Right renal pelvis (tissue), 4 donors: ENCODE measurements at regions not wholly inside any gene's neighbourhood (a gene's known extent, or its start where the extent isn't known, plus 50 kb on each side); places are given as distances from the start of the nearest gene placed in this dataset.

ENCODE experiments used
- DNase-seq, 4 donors: peaks; one replicate each; pipeline ENCODE4 v3.0.0-alpha.2; 2013; ENCODE audit warnings: low read depth in 4 of 4, low spot score in 3 of 4, missing footprints in 1 of 4

DNA sequence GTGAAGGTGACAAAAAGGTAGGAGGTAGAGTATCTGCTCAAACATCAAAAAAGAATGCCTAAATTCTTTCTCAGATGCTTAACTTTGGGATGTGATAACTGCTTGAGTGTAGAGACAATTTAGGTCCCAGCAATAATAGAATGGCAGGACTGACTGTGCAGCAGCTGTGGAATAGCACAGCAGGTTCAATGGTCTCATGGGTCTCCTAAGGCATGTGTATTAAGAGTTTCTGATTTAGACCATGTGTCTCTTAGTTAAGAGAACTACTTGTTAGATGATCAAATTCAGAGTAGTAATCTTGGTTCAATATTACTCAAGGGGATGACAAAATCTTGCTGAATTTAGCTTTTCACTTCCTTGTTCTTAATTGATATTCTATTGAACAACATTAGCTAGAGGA is 72.0 kb downstream of the ALX1 start:
- DNase-seq = no peak

- no peak for DNase-seq
These were observed 76.8 kb downstream of the ALX1 start for GRCh38 chr12:85356596-85357385.

DNA sequence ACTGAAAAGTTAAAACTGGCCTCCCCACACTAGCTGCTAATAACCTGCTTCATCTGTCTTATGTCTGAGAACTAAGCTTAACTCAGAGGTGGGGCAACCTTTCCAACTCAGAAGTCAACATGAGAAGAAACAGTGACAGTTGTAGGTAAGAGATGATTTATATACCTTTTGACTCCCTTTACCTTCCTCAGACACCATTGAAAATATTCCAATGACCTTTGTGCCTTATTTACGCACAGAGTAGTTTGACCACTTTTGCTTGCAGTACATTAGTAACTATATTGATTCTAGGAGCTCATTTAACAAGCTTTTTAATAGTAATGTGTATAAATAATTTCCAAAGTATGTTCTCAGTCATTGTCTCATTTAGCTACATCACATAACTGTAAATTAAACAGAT is 77.6 kb downstream of the ALX1 start:
- DNase-seq = no peak

GRCh38 chr12:85358715-85359114 is 78.7 kb downstream of the ALX1 start:
- DNase-seq = no peak

DNA sequence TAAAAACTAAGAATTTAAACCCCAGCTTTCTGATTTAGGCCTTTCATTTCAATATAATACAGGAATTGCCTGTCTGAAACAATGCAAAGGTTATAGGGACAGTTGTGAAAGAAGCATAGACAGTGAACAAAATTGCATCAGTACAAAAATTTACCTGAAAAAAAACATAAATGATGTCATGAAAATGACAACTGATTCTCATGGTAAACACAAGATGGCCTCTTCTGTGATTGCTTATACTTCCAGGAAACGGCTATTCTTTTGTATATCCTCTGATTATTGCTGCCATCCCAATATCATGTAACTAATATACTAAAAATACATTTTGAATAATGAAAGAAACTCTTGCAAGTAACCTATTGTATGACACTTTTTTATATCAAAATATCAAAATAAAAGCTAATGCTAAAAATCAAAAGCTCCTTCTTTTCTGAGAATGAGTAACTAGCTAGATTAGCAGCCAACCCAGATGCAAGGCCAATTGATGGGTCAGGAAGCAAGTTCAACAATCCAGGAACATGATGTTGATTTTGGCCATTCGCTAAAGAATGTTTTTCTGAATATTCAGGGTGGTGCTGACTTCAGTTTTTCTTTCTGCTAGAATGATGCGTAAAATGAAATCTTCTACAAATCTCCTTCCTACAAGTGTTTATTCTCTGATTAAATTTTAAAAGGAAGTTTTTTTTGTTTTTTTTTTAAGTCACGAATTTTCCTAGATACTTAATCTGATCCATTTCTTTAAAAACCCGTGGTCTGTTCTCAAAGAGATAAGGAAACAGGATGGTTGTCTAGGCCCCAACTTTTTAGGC is 83.6 kb downstream of the ALX1 start:
- no peak for DNase-seq

DNA sequence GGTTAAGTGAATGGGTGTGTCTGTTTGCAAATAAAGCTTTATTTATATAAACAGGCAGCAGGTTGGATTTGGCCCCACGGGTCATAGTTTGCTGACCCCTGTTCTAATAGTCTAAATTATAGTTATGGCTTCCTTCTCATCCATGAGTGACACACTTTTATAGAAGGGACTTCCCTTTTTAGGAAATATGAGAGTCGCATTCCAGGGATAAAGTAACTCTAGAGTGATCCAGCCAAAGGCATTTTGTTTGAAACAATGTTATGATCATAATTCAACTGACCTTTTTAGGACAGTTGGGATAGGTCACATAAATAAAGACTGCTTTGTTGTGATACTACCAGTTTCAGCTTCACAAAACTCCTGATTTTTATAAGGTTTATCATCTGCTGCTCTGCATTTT is 87.9 kb downstream of the ALX1 start:
- no peak for DNase-seq

DNA sequence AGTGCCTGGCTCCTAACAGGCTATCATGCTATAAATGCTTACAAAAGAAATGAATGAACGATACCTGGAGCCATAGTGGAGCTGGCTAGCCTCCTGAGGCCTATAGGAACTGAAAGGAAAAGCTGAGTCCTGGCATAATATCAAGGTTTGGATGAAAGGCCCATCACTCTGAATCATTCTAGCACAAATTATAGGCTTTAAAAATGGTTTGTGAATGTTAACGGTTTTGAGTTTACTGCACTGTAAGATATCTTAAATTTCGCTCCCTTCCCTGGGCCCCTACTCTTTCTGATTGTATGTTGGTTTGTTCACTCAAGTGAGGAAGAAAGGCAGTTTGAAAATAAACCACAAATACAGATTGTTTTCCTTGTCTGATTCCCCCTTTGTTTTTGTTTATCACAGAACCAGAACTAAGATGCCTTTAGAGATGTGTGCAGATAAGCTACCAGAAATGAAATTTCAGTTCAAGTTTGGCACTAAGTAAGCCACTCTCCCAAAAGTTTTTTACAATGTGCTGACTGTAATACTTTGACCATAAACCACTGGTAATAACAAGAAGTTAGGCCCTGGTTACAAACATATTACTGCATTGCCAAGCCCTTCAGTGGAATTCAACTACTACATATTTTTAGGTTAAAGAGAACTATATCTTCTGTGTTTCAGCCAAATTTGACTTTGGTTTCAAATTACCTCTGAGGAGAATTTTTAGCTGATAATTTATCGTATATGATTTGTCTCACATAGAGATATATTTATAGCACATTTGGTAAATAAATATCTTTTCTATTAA is 89.5 kb downstream of the ALX1 start:
- no peak for DNase-seq

DNA sequence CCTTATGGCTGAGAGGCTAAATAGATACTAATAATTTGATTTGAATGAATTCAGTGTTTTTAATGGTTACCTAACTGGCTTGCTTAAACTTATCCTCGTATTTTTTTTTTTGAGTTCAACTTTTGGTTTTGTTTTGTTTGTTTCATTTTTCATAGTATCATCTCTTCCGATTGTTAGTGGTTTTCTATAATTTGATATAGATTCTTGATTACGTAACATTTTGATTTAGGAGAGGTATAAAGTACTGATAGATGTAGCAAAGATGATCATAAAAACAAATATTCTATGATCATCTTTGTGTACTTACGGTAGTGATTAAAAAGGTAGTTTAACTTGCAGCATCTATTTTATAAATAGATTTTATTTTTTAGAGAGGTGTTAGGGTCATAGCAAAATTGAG is 93.0 kb downstream of the ALX1 start:
- no peak for DNase-seq

DNA sequence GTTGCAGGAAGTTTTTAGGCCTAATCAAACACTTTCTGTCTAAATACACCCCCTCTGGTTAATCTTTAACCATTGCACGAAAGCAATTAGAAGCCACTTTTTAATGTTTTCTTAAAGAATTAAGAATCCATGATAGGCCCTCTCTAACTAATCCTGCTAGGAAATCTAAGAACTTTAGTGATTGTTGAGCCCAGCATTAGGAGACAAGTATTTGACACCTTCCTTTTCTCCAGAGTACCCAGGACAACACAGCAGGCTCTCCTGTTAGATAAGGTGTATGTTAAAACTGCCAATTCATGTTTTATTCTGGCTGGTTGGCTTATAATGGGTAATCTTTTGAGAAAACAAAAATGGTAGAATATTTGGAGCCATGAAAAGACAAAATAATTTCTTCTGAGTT is 95.0 kb downstream of the ALX1 start:
- no peak for DNase-seq

DNA sequence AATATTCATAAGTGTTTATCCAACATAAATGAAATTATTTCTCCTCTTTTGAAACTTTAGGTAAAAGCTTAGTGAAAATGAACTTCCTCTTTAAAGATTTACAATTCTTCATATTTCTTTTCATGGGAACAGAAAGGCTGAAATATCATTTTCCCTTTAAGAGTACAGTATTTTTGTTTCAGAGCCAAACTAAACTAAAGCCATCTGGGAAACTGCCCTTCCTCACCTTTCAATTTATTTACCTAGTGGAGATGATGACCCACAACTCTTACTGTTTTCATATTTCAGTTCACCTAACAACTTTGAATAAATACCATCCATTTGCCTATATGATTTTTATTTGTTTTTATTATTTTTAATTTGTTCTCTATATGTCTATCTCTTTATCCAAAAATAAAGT is 105.4 kb downstream of the ALX1 start:
- DNase-seq = no peak

DNA sequence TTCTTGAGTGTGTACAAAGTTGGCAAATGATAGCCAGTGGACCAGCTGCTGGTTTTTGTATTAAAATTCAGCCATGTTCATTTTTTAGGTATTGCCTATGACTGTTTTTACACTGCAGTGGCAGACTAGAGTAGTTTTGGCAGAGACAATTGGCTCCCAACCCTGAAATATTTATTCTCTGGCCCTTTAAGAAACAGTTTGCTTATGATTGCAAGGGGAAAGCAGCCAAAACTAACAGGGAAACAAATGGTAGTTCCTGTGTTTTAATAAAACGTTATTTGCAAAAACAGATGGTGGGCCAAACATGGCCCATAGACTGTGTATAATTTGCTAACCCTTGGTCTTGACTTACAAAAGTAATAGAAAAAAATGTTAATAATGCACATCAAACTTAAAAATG is 110.2 kb downstream of the ALX1 start:
- no peak for DNase-seq

GRCh38 chr12:85392508-85392907 is 112.5 kb downstream of the ALX1 start:
- DNase-seq = no peak

DNA sequence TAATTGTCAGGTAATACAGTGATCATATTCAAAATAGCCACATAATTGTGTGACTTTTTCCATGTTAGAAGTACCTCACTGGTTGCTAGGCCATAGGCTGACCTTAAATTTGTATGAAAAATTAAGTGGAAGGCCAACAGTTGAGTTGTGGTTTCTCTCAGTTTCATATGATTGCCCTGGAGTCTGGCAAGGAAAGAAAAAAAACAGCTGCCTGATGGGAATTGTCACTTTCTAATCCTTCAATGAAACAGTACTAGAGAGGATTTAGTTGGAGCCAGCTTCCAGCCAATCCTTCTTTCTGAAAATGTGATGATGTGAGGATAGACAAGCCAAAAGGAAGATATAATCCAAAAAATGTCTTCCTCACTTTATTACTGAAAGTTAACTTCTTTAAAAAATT is 113.6 kb downstream of the ALX1 start:
- no peak for DNase-seq

- no peak for DNase-seq
These were observed 114.0 kb downstream of the ALX1 start for GRCh38 chr12:85394065-85394464.

- no peak for DNase-seq
These were observed 114.8 kb downstream of the ALX1 start for GRCh38 chr12:85394809-85395208.

DNA sequence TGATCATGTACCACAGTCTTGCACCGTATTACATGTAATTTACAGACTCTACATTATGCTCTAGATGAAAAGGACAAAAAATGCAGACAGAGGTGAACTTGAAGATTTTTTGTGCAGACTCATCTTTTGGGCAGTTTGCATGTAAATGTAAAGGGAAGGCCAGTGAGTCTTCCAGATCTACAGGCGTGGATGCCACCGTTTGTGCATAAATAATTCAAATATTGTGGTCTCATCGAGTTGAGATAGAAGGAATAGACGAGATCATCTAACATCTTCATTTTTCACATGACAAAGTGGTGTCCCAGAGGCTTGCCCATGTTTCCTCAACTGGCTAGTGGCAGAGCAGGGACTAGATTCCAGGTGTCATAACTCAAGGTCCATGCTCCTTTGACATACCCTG is 125.2 kb downstream of the ALX1 start:
- no peak for DNase-seq

DNA sequence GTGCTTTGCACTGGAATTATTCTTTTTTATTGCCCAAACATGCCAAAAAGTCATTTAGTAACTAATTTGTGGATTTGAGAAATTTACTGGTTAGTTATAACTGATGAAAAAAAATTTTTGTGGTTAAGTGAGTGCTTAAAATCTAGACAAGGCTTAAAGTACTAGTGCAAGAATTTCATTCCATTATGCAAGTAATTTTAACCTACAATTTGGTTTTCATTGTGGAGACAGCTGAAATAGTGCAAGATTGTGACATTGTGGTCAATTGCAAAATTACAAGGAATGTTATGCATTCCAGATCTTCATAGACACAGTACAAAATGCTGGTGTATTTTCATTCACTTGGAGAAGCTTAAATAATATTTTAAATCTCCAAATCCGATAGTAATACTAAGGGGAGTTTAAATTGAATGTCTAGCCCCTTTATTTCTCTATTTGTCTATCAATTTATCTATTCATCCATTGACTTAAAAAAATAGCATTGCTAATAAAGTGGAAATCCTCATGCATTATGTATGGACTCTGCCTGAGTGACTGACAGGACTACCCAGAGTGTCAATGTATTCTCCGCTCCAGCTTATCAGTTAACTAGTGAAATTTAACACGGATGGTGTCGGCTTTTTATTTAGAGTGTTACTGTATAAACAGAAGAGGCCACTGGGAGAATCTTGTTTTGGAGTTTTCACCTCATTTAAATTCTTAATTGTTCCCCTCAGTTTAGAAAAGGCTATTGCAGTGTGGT is 125.9 kb downstream of the ALX1 start:
- no peak for DNase-seq

DNA sequence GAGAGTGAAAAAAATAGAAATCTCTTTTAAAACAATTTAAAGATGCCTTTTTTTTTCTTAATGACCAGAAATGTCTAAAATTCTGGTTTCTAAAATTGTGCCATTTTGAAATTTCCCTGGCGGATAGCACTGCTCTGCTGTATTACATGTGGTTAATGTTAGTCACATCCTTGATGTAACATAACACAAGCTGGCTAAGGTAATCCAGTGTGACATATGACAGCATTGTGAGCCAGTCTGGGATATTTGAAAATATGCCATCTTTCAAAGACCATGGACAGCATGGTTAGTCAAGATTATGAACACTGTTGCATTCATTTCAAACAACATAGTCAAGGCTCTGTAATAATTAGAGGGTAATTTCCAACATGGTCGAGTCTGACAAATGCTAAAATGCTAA is 133.2 kb downstream of the ALX1 start:
- no peak for DNase-seq

DNA sequence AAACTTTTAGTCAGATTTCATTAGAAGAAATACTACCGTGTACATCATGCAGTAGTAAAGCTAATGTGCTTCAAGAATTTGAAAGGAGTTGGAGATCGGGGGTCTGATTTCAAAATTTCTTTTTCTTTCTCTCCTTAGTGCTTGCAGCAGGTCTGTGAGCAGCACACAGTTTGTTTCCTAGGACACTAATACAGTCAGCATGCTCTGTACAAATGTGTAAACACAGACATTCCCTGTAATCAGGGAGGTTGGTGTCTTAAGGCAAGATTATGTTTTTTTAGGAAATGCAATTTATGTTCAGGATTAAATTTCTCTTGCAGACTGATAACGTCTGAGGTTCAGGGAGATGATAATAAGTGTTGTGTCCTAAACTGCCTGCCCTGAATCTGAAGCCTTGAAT is 142.7 kb downstream of the ALX1 start:
- DNase-seq = no peak

- no peak for DNase-seq
These were observed 143.9 kb downstream of the ALX1 start for GRCh38 chr12:85423947-85424346.
